ENCODE measurements at regions not wholly inside any gene's neighbourhood (a gene's known extent, or its start where the extent isn't known, plus 50 kb on each side); places are given as distances from the start of the nearest gene placed in this dataset.

DNA sequence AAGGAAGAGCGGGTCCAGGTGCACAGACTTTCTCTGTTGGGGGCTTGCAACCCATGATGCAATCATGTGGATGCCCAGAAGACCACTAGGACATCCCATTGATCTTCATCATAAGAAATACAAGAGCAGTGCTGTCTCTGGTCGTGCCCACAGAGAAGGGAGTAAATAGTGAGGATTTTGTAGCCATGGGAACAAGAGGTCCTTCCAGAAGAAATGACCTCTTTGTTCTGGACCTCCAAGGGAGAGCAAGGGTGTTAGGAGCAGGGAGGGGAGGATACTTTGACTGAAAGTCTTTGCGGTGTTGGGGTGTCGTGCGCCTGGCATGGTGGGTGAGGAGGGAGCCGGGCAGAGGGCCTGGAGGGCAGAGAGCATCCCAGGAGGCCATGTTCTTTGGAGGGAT, 55.0 kb upstream of the EN2 start:
- Histone ChIP-seq H3K79me2 (ENCODE audit: insufficient read depth, low read length) (no peaks in the 10 kb centered on the region), H3K9me3 (ENCODE audit: insufficient read depth, low read length) (no peaks in the 10 kb centered on the region)

GRCh38 chr7:155404976-155405375, 53.0 kb upstream of the EN2 start:
- no peak overlapping the region for H3K4me2 ChIP-seq (ENCODE audit: low read depth, low read length, poor library complexity, severe bottlenecking)
- no peak overlapping the region for H3K27ac ChIP-seq (ENCODE audit: low read depth, low read length)
- no peak for TF ChIP-seq CTCF (IDR thresholded peaks at IDR 0.05; ENCODE audit: insufficient read depth, low read length, poor library complexity, severe bottlenecking)
- TF ChIP-seq EZH2phosphoT487 (conservative IDR thresholded peaks at IDR 0.05; ENCODE audit: low read length) = no peak
- no peaks in the 10 kb centered on the region for H3K9me2 ChIP-seq (replicated peaks; ENCODE audit: insufficient read depth, low read length)
- H3K9me3 ChIP-seq (ENCODE audit: insufficient read depth, low read length) = no peaks in the 10 kb centered on the region
- H3K79me2 ChIP-seq (ENCODE audit: insufficient read depth, low read length) = no peaks in the 10 kb centered on the region
- H3K27me3 ChIP-seq (ENCODE audit: low read length) = no peaks in the 10 kb centered on the region
- no peak overlapping the region for H3K9ac ChIP-seq (ENCODE audit: low read length)
- no peaks in the 10 kb centered on the region for H4K20me1 ChIP-seq (ENCODE audit: low read depth, low read length)
- H3K36me3 ChIP-seq (ENCODE audit: low read length) = no peaks in the 10 kb centered on the region
- no peak overlapping the region for H2AFZ ChIP-seq (ENCODE audit: low read depth, low read length, severe bottlenecking)
- no peaks in the 10 kb centered on the region for H3F3A ChIP-seq (ENCODE audit: insufficient read depth)
- H3K4me3 ChIP-seq (ENCODE audit: insufficient read depth, low read length, poor library complexity, severe bottlenecking) = no peak overlapping the region

More for the DNA sequence above, 55.0 kb upstream of the EN2 start:
- no peaks in the 10 kb centered on the region for H4K20me1 ChIP-seq (ENCODE audit: low read depth, low read length)
- no peak overlapping the region for H3K4me2 ChIP-seq (ENCODE audit: low read depth, low read length, poor library complexity, severe bottlenecking)
- no peaks in the 10 kb centered on the region for H3F3A ChIP-seq (ENCODE audit: insufficient read depth)
- H3K27ac ChIP-seq (ENCODE audit: low read depth, low read length) = no peak overlapping the region
- no peaks in the 10 kb centered on the region for H3K36me3 ChIP-seq (ENCODE audit: low read length)
- no peak overlapping the region for H3K4me3 ChIP-seq (ENCODE audit: insufficient read depth, low read length, poor library complexity, severe bottlenecking)
- H2AFZ ChIP-seq (ENCODE audit: low read depth, low read length, severe bottlenecking) = no peak overlapping the region
- no peak overlapping the region for H3K9ac ChIP-seq (ENCODE audit: low read length)
- no peak for TF ChIP-seq EZH2phosphoT487 (conservative IDR thresholded peaks at IDR 0.05; ENCODE audit: low read length)
- no peak for TF ChIP-seq CTCF (IDR thresholded peaks at IDR 0.05; ENCODE audit: insufficient read depth, low read length, poor library complexity, severe bottlenecking)
- no peaks in the 10 kb centered on the region for H3K9me2 ChIP-seq (replicated peaks; ENCODE audit: insufficient read depth, low read length)
- H3K27me3 ChIP-seq (ENCODE audit: low read length) = no peaks in the 10 kb centered on the region

DNA sequence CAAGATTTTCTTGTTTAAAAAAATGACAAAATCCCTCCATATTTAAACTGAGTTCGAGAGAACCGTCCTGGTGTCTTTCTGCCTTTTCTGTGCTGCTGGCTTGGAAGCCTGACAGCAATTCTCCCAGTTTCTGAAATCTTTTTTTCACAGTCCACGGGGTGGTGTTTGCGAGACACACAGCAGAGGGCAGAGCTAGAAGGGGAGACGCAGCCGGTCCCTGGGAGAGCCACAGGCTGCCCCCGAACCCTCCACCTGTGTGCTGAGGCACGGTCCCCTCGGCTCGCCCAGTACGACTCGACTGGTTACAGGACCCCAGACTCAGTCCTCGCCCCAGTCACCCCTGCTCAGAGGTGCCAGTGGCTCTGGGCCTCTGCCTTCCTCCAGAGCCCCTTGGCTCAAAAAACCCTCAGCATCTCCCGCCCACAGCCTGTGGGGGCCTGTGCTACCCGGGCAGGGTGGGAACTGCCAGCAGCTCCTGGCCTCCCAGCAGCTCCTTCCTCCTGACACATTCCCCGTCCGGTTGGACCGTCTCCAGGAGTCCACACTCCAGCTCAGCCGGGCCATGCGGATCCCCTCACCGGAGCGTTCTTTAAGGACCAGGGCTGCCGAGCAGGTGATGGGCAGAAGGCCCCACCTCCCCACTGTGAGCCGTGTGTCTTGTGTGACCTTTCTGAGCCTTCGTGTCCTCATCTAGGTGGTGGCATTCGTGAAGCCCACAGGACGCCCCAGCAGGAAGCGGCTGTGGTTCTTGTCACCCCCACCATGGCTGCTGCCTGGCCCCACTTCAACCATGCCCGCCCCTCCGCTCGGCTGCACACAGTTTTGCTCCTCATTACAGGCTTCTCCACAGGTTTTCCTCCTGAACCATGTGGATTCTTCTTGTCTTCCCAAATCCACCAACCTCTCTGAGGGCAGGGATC, 52.3 kb upstream of the EN2 start:
- Histone ChIP-seq H3K36me3 (ENCODE audit: low read length) (no peaks in the 10 kb centered on the region), H3K9me3 (ENCODE audit: insufficient read depth, low read length) (no peaks in the 10 kb centered on the region), H3K9ac (ENCODE audit: low read length) (no peak overlapping the region), H3K27ac (ENCODE audit: low read depth, low read length) (no peak overlapping the region), H3K4me3 (ENCODE audit: insufficient read depth, low read length, poor library complexity, severe bottlenecking) (no peak overlapping the region), H4K20me1 (ENCODE audit: low read depth, low read length) (no peaks in the 10 kb centered on the region), H2AFZ (ENCODE audit: low read depth, low read length, severe bottlenecking) (no peak overlapping the region), H3K4me2 (ENCODE audit: low read depth, low read length, poor library complexity, severe bottlenecking) (no peak overlapping the region), H3K79me2 (ENCODE audit: insufficient read depth, low read length) (no peaks in the 10 kb centered on the region), H3K9me2 (replicated peaks; ENCODE audit: insufficient read depth, low read length) (no peaks in the 10 kb centered on the region), H3K27me3 (ENCODE audit: low read length) (no peaks in the 10 kb centered on the region), H3F3A (ENCODE audit: insufficient read depth) (no peaks in the 10 kb centered on the region)
- TF ChIP-seq CTCF (IDR thresholded peaks at IDR 0.05; ENCODE audit: insufficient read depth, low read length, poor library complexity, severe bottlenecking) = no peak
- TF ChIP-seq EZH2phosphoT487 (conservative IDR thresholded peaks at IDR 0.05; ENCODE audit: low read length) = no peak

Data from SU-DHL-6 (cell line).